T-helper 2 cell treated with Interferon-gamma antibody and Interleukin-4, amounts not matched to agents 100 ng/mL and 5 ng/mL, for 36 hours (primary cell): ENCODE measurements at regions not wholly inside any gene's neighbourhood (a gene's known extent, or its start where the extent isn't known, plus 50 kb on each side); places are given as distances from the start of the nearest gene placed in this dataset.

Source experiments
- intact Hi-C: fragments of 100-400 bp; cut with micrococcal nuclease; formaldehyde crosslinking; loops from one replicate; pipeline ENCODE4 v1.15.1; 2023

DNA sequence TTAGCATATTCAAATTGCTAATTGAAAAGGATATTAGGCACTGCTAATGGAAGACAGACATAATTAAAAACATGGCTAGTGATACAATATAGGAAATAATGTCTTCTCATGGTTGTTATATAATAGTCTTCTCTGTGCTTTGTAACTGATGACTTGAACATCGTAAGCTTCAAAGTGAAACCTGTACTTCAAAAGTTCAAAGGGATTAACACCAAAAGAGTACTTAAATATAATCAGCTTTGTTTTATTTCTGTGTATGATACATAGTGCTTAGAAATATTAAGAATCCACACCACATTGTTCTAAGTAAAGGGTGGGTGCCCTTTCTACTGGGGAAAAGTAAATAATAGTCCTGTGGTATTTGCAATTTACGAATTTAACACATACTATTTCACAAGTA is 75.4 kb upstream of the ITGA1 start:
- intact Hi-C loops, result loop anchor here (1.0 kb wide), 1 partner anchor 13 kb away; no protein-coding TSS in a partner anchor

- intact Hi-C loops, result loop anchor here (1.0 to 5.0 kb wide), 9 partner anchors 13 to 382 kb away; partner anchors contain the start of genes ITGA1, MOCS2 and PELO
These were observed 62.5 kb upstream of the ITGA1 start for GRCh38 chr5:52725065-52725746.

GRCh38 chr5:52725808-52726207 is 61.9 kb upstream of the ITGA1 start:
- intact Hi-C loops, result loop anchor here (1.0 to 5.0 kb wide), 9 partner anchors 14 to 381 kb away; partner anchors contain the start of genes ITGA1, MOCS2 and PELO

GRCh38 chr5:52727020-52727419 is 60.7 kb upstream of the ITGA1 start:
- intact Hi-C loops, result loop anchor here (5.0 kb wide), 1 partner anchor 380 kb away; the partner anchor contains the start of gene MOCS2

GRCh38 chr5:52727576-52727975 is 60.1 kb upstream of the ITGA1 start:
- intact Hi-C loops, result loop anchor here (5.0 kb wide), 1 partner anchor 380 kb away; the partner anchor contains the start of gene MOCS2

GRCh38 chr5:52728224-52728623 is 59.5 kb upstream of the ITGA1 start:
- intact Hi-C loops, result loop anchor here (5.0 kb wide), 1 partner anchor 379 kb away; the partner anchor contains the start of gene MOCS2

DNA sequence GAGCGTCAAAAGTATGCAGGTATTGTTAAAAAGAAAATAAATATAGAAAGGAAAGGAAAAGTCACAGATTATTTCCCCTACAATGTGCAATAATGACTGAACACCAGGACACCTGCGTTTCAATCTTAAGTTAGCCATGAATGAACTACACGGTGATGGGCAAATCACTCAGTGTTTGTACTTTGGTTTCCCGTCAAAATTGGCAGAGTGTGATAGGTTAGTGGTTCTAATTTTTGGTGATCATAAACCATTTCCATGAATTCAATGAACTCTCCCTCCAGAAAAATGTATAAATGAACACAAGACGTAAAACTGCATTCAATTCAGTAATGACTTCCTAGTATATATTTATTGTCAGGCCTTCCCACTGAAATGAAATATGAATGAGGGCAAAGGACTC is 59.0 kb upstream of the ITGA1 start:
- intact Hi-C loops, result loop anchor here (5.0 kb wide), 1 partner anchor 379 kb away; the partner anchor contains the start of gene MOCS2

DNA sequence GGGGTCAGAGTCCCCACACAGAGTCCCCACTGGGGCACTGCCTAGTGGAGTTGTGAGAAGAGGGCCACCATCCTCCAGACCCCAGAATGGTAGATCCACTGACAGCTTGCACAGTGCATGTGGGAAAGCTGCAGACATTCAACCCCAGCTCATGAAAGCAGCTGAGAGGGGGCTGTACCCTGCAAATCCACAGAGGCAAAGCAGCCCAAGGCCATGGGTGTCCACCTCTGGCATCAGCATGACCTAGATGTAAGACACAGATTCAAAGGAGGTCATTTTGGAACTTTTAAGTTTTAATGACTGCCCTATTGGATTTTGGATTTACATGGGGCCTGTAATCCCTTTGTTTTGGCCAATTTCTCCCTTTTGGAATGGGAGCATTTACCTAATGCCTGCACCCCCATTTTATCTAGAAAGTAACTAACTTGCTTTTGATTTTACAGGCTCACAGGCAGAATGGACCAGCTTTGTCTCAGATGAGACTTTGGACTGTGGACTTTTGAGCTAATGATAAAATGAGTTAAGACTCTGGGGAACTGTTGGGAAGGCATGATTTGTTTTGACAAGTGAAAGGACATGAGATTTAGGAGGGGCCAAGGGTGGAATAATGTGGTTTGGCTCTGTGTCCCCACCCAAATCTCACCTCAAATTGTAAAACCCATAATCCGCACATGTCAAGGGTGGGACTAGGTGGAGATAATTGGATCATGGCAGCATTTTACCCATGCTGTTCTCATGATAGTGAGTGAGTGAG is 56.3 kb upstream of the ITGA1 start:
- intact Hi-C loops, result no loop called here

- intact Hi-C loops, result no loop called here
These were observed 53.2 kb upstream of the ITGA1 start for GRCh38 chr5:52734557-52734956.

DNA sequence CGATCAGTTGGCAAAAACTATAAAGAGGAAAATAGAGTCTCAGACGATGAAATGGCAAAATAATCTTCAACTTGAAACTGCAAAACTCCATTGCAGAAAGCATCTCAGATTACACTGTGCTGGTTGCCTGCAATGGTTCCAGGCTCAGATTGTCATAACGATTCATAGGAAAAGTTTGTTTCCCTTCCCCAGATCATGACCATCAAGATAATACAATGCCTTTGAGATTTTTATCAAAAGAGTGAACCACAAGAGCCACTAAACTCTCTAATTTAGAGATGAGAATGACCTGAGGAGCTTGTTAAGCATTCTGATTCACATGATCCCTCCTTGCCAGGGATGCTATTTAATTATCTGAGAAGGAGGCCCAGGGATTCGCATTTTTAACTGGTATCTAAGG is 52.6 kb upstream of the ITGA1 start:
- intact Hi-C loops, result no loop called here
